ENCODE measurements at regions not wholly inside any gene's neighbourhood (a gene's known extent, or its start where the extent isn't known, plus 50 kb on each side); places are given as distances from the start of the nearest gene placed in this dataset.

GRCh38 chr1:177346790-177347359, 176.1 kb downstream of the BRINP2 start:
- Mint-ChIP-seq H3K27me3 (no peaks in the 10 kb centered on the region), H3K27ac (no peak overlapping the region), H3K4me1 (no peaks in the 10 kb centered on the region), H3K4me3 (no peak overlapping the region), H3K9me3 (ENCODE audit: insufficient read depth) (peaks cover 2% of the 10 kb centered on the region)
- WGBS (ENCODE audit: insufficient coverage): 97% methylated on average over 5 of the region's 5 CpGs
- no peak for ATAC-seq (ENCODE audit: low read depth)
- CTCF ChIA-PET: no interaction called here
- Histone ChIP-seq H3K27me3 (replicated peaks in 1 of 4; ENCODE audit: control extremely low read depth in 1 of 4, control insufficient read depth in 3 of 4, insufficient read depth in 4 of 4, low read length in 3 of 4) (peaks cover 0 to 3% (median 0%) of the 10 kb centered on the region in 4 experiments), H3K79me2 (ENCODE audit: control insufficient read depth, insufficient read depth, low read length) (no peaks in the 10 kb centered on the region), H3K4me1 (ENCODE audit: control insufficient read depth in 2 of 2, insufficient read depth in 2 of 2, low read length in 2 of 2) (no peaks in the 10 kb centered on the region), H3K9ac (ENCODE audit: low read length) (no peak overlapping the region), H3K9me3 (ENCODE audit: control extremely low read depth in 1 of 3, control insufficient read depth in 2 of 3, insufficient read depth in 1 of 3, low read length in 2 of 3) (peaks cover 0 to 3% (median 0%) of the 10 kb centered on the region in 3 donors), H3K4me3 (ENCODE audit: control extremely low read depth in 1 of 5, extremely low read depth in 1 of 5, insufficient read depth in 1 of 5, low read depth in 2 of 5, low read length in 4 of 5) (no peak overlapping the region), H3K36me3 (replicated peaks in 1 of 2; ENCODE audit: control extremely low read depth in 1 of 2, control insufficient read depth in 1 of 2, extremely low read depth in 1 of 2, insufficient read depth in 2 of 2, low read length in 1 of 2) (no peaks in the 10 kb centered on the region), H3K4me2 (replicated peaks; ENCODE audit: low read depth, low read length, poor library complexity, severe bottlenecking) (no peak overlapping the region), H4K20me1 (ENCODE audit: control insufficient read depth, insufficient read depth, low read length, poor library complexity, severe bottlenecking) (no peaks in the 10 kb centered on the region), H3K27ac (ENCODE audit: low read length in 2 of 2) (no peak overlapping the region), H2AFZ (ENCODE audit: insufficient read depth, low read depth, low read length, poor library complexity, severe bottlenecking) (no peak overlapping the region)
- TF ChIP-seq CTCF (IDR thresholded peaks at IDR 0.05): no peak
- TF ChIP-seq EZH2 (IDR thresholded peaks at IDR 0.05; ENCODE audit: borderline replicate concordance, insufficient read depth, low read depth, low read length, poor library complexity, severe bottlenecking): no peak
- POLR2A ChIA-PET: no interaction called here
- intact Hi-C loops (cut with micrococcal nuclease): no loop called here
- DNase-seq: no peak

- Histone ChIP-seq H3K4me1 (ENCODE audit: control insufficient read depth in 2 of 2, insufficient read depth in 2 of 2, low read length in 2 of 2) (no peaks in the 10 kb centered on the region), H3K79me2 (ENCODE audit: control insufficient read depth, insufficient read depth, low read length) (no peaks in the 10 kb centered on the region), H3K36me3 (replicated peaks in 1 of 2; ENCODE audit: control extremely low read depth in 1 of 2, control insufficient read depth in 1 of 2, extremely low read depth in 1 of 2, insufficient read depth in 2 of 2, low read length in 1 of 2) (no peaks in the 10 kb centered on the region), H3K27me3 (replicated peaks in 1 of 4; ENCODE audit: control extremely low read depth in 1 of 4, control insufficient read depth in 3 of 4, insufficient read depth in 4 of 4, low read length in 3 of 4) (no peaks in the 10 kb centered on the region), H3K9me3 (ENCODE audit: control extremely low read depth in 1 of 3, control insufficient read depth in 2 of 3, insufficient read depth in 1 of 3, low read length in 2 of 3) (peaks cover 0 to 8% (median 0%) of the 10 kb centered on the region in 3 donors), H3K4me2 (replicated peaks; ENCODE audit: low read depth, low read length, poor library complexity, severe bottlenecking) (no peak overlapping the region), H3K27ac (ENCODE audit: low read length in 2 of 2) (no peak overlapping the region), H4K20me1 (ENCODE audit: control insufficient read depth, insufficient read depth, low read length, poor library complexity, severe bottlenecking) (no peaks in the 10 kb centered on the region), H3K4me3 (ENCODE audit: control extremely low read depth in 1 of 5, extremely low read depth in 1 of 5, insufficient read depth in 1 of 5, low read depth in 2 of 5, low read length in 4 of 5) (no peak overlapping the region), H2AFZ (ENCODE audit: insufficient read depth, low read depth, low read length, poor library complexity, severe bottlenecking) (no peak overlapping the region), H3K9ac (ENCODE audit: low read length) (no peak overlapping the region)
- no peak overlapping the region for H3K4me3 Mint-ChIP-seq
- no peak for TF ChIP-seq EZH2 (IDR thresholded peaks at IDR 0.05; ENCODE audit: borderline replicate concordance, insufficient read depth, low read depth, low read length, poor library complexity, severe bottlenecking)
- no peak for TF ChIP-seq CTCF (IDR thresholded peaks at IDR 0.05)
- ATAC-seq (ENCODE audit: low read depth): no peak
- ChIA-PET POLR2A (no interaction called here), CTCF (no interaction called here)
- 72% methylated on average over 3 of the region's 5 CpGs for WGBS (ENCODE audit: insufficient coverage)
- H3K27me3 Mint-ChIP-seq: no peaks in the 10 kb centered on the region
- intact Hi-C loops (cut with micrococcal nuclease): no loop called here
- DNase-seq: no peak
- no peak overlapping the region for H3K27ac Mint-ChIP-seq
- H3K4me1 Mint-ChIP-seq: no peaks in the 10 kb centered on the region
- H3K9me3 Mint-ChIP-seq (ENCODE audit: insufficient read depth): peaks cover 2% of the 10 kb centered on the region
Measured at GRCh38 chr1:177343445-177343844, 172.7 kb downstream of the BRINP2 start.

All from B cell (primary cell).